Type B pancreatic cell (in vitro differentiated cells): ENCODE measurements at regions not wholly inside any gene's neighbourhood (a gene's known extent, or its start where the extent isn't known, plus 50 kb on each side); places are given as distances from the start of the nearest gene placed in this dataset.

Source experiments
- DNase-seq: peaks from one replicate; pipeline ENCODE4 v3.0.0; 2021; ENCODE audit warnings: mixed read lengths; ENCODE audit not compliant: unreplicated experiment; ENCODE audit errors: extremely low spot score
- H3K27ac Mint-ChIP-seq: 2 replicates; pipeline ENCODE4 v1.8.0; 2021; ENCODE audit warnings: mild to moderate bottlenecking, mixed read lengths
- H3K27me3 Mint-ChIP-seq: 2 replicates; pipeline ENCODE4 v1.8.0; 2021; ENCODE audit warnings: mixed read lengths
- H3K36me3 Mint-ChIP-seq: 2 replicates; pipeline ENCODE4 v1.8.0; 2021; ENCODE audit warnings: mixed read lengths
- H3K4me1 Mint-ChIP-seq: one replicate; pipeline ENCODE4 v1.8.0; 2021; ENCODE audit warnings: mixed read lengths; ENCODE audit not compliant: unreplicated experiment
- H3K4me3 Mint-ChIP-seq: 2 replicates; pipeline ENCODE4 v1.8.0; 2021; ENCODE audit warnings: mild to moderate bottlenecking, mixed read lengths
- H3K9me3 Mint-ChIP-seq: 2 replicates; pipeline ENCODE4 v1.8.0; 2021; ENCODE audit warnings: mixed read lengths
- TF ChIP-seq, protein P1 (sequence below): fragments of 200-600 bp; sonication (generic); conservative IDR thresholded peaks from 2 replicates; pipeline ENCODE4 v1.5.0; 2021; ENCODE audit warnings: antibody characterized with exemption, mild to moderate bottlenecking

DNA sequence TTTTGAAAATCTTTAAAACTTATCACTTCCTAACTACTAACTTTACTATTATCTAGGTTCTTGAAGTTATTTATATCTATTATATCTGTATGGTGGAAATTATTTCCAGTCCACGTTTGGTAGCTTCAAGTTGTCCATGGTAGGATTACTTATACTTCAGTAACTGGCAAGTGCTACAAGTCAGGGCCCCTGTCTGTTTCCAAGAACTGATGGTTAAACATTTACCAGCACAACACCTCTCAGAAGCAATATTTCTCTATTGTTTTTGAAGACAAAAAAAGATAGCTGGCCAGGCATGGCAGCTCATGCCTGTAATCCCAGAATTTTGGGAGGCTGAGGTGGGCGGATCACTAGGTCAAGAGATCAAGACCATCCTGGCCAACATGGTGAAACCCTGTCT is 240.4 kb upstream of the RHOBTB1 start:
- no peak overlapping the region for H3K27ac Mint-ChIP-seq

DNA sequence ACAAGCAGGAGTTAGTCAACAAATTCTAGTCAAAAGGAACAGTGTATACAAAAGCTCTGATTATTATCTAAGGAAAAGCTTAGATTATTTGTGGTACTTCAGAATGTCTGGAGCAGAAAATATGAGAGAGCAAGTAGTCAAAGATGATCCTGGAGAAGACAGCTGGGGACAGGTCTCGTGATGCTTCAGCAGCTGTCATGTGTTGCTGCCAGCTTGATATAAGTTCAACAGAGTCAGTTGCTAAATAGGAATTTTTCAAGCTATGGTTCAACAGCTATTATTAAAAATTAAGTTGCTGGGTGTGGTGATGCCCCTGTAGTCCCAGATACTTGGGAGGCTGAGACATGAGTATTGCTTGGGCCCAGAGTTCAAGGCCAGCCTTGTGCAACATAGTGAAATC is 240.0 kb upstream of the RHOBTB1 start:
- Mint-ChIP-seq H3K27me3 (peaks cover 10% of the 10 kb centered on the region), H3K27ac (no peak overlapping the region), H3K9me3 (peaks cover 4% of the 10 kb centered on the region), H3K36me3 (no peaks in the 10 kb centered on the region), H3K4me3 (no peak overlapping the region), H3K4me1 (peaks cover 13% of the 10 kb centered on the region)
- TF ChIP-seq, protein P1, sequence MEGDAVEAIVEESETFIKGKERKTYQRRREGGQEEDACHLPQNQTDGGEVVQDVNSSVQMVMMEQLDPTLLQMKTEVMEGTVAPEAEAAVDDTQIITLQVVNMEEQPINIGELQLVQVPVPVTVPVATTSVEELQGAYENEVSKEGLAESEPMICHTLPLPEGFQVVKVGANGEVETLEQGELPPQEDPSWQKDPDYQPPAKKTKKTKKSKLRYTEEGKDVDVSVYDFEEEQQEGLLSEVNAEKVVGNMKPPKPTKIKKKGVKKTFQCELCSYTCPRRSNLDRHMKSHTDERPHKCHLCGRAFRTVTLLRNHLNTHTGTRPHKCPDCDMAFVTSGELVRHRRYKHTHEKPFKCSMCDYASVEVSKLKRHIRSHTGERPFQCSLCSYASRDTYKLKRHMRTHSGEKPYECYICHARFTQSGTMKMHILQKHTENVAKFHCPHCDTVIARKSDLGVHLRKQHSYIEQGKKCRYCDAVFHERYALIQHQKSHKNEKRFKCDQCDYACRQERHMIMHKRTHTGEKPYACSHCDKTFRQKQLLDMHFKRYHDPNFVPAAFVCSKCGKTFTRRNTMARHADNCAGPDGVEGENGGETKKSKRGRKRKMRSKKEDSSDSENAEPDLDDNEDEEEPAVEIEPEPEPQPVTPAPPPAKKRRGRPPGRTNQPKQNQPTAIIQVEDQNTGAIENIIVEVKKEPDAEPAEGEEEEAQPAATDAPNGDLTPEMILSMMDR = no peak
- no peak for DNase-seq

More for the DNA sequence above, 240.4 kb upstream of the RHOBTB1 start:
- H3K27me3 Mint-ChIP-seq = peaks cover 10% of the 10 kb centered on the region
- H3K36me3 Mint-ChIP-seq = no peaks in the 10 kb centered on the region
- no peak for DNase-seq
- peaks cover 4% of the 10 kb centered on the region for H3K9me3 Mint-ChIP-seq
- no peak overlapping the region for H3K4me3 Mint-ChIP-seq
- TF ChIP-seq, protein P1 = no peak
- peaks cover 10% of the 10 kb centered on the region for H3K4me1 Mint-ChIP-seq

DNA sequence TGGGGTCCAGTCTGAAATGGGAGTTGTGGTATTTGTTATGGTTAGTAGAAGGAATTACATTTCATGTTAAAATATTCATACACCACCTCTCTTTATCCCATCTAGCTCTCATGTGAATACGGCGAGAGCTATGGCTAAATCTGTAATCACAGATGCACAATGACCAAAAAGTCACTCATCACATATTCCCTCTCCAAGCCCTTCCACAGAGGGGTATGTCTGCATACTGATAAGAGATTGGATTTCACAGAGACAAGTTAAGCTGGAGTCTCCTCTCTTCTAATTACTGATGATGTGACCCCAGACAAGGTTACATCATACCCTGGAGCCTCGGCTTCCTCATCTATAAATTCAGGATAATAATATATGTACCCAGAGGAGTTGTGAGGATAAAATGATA is 237.8 kb upstream of the RHOBTB1 start:
- no peak overlapping the region for H3K4me3 Mint-ChIP-seq
- peaks cover 13% of the 10 kb centered on the region for H3K4me1 Mint-ChIP-seq
- H3K36me3 Mint-ChIP-seq = no peaks in the 10 kb centered on the region
- DNase-seq = no peak
- no peak overlapping the region for H3K27ac Mint-ChIP-seq
- H3K9me3 Mint-ChIP-seq = peaks cover 4% of the 10 kb centered on the region
- H3K27me3 Mint-ChIP-seq = peaks cover 21% of the 10 kb centered on the region
- TF ChIP-seq, protein P1 = no peak

DNA sequence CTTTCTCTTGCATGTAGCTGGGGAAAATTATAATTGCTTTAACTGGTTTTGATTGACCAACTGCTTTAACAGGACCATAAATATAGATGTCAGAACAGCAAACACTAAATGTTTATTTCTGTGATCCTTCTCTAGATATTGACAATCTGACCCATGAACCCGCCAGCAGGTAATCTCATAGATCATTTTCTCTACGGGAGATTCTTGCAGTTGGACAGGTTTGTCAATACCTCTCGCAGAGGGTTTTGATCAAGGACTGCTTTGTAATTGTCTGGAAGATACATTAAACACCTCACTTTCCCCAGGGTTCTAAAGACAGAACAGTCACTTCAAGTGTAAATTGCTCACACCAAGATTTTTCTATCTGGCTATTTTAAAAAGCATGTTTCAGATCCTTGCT is 235.8 kb upstream of the RHOBTB1 start:
- TF ChIP-seq, protein P1 = no peak
- Mint-ChIP-seq H3K27me3 (peaks cover 21% of the 10 kb centered on the region), H3K9me3 (peaks cover 4% of the 10 kb centered on the region), H3K4me3 (no peak overlapping the region), H3K36me3 (no peaks in the 10 kb centered on the region), H3K4me1 (peaks cover 25% of the 10 kb centered on the region), H3K27ac (no peak overlapping the region)
- DNase-seq = no peak

DNA sequence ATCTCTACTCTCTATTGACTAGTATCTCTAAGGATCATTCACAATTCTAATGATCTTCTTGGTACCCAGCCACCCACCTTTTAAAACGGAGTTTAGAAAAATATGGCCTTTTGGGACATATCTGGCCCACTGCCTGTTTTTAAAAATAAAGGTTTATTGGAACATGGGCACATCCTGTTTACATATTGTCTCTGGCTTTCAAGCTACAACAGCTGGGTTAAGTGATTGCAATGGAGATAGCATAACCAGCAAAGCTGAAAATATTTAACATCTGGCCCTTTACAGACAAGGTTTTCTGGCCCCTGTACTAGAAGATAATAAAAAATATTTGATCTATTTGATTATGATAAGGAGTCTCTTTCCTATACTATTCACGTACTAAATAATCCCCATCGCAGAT is 232.4 kb upstream of the RHOBTB1 start:
- Mint-ChIP-seq H3K36me3 (no peaks in the 10 kb centered on the region), H3K4me3 (no peak overlapping the region), H3K27ac (no peak overlapping the region), H3K4me1 (peaks cover 28% of the 10 kb centered on the region), H3K27me3 (peaks cover 26% of the 10 kb centered on the region), H3K9me3 (peaks cover 4% of the 10 kb centered on the region)
- DNase-seq = no peak
- TF ChIP-seq, protein P1 = no peak

DNA sequence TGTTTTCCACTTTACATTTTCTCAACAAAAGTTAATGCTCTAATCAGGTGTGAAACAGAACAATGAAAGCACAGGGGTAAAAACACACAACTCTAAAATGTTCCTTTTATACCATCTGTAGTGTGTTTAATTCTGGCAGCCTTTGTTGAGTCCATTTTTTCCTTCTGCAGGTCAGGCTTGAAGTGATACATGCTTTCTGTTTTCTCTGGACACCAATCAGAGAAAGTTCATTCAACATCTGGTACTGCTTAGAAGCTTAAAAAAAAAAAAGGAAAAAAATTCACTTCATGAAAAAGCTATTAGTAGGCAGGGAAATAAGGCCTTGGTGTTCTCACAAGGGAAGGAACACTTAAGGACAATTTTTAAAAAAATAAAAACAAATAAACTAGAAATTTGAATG is 231.3 kb upstream of the RHOBTB1 start:
- H3K36me3 Mint-ChIP-seq = no peaks in the 10 kb centered on the region
- peaks cover 27% of the 10 kb centered on the region for H3K4me1 Mint-ChIP-seq
- TF ChIP-seq, protein P1 = no peak
- no peak overlapping the region for H3K4me3 Mint-ChIP-seq
- no peak for DNase-seq
- peaks cover 28% of the 10 kb centered on the region for H3K27me3 Mint-ChIP-seq
- H3K27ac Mint-ChIP-seq = no peak overlapping the region
- peaks cover 2% of the 10 kb centered on the region for H3K9me3 Mint-ChIP-seq
